HG02938 (cell line): ENCODE measurements at regions not wholly inside any gene's neighbourhood (a gene's known extent, or its start where the extent isn't known, plus 50 kb on each side); places are given as distances from the start of the nearest gene placed in this dataset.
"Not testable (repeated sequence)": the region's sequence is repeated elsewhere in the genome, so short reads cannot be mapped to it uniquely, and the experiment has no call there.

Experiments
- ATAC-seq: cut with Tn5 transposase; IDR thresholded peaks from one replicate; pipeline ENCODE4 v1.9.1; 2021; ENCODE audit warnings: mild to moderate bottlenecking, moderate library complexity; ENCODE audit not compliant: unreplicated experiment

DNA sequence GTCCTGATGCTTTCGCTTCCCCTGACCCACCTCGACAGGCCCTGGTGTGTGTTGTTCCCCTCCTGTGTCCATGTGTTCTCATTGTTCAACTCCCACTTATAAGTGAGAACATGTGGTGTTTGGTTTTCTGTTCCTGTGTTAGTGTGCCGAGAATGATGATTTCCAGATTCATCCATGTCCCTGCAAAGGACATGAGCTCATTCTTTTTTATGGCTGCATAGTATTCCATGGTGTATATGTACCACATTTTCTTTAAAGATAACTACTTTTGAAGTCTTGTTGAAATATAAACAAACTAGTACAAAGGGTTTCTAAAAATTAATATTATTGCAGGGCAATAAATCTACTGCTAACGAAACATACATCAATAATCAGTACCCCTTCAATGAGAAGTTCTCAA lies 266.6 kb downstream of the IRS1 start:
- ATAC-seq, result not testable (repeated sequence)

DNA sequence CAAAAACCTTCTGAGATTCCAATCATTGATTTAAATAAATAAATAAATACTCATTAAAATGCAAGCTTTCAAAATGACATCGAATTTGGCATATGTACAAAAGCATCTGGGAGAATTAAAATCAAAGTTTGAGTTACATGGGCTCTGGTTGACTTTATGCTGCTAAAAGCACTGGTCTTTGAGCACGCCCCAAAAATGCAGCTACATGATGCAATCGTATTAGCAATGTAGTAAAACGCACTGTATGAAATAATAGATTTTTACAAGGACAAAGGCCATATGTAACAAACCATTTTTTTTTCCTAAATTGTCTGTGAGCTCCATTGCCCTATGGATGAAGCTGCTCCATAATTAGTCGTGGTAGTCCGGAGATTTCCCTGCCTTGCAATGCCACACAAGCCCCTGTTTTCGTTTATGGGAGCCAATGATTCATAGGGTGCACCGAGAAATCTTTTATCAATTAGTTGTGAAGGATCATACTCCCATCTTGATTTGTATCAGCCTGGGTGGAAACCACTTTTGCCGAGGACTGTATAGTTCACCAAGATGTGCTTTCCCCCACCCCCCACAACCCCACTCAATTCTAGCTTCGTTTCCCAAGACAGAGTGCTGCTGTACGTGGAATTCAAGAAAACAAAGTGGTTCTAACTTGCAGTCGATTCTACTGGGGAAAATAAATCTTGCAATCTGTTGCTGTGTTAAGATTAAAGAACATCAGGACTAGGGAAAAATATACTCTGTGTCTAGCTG lies 268.4 kb downstream of the IRS1 start:
- ATAC-seq, result no peak

DNA sequence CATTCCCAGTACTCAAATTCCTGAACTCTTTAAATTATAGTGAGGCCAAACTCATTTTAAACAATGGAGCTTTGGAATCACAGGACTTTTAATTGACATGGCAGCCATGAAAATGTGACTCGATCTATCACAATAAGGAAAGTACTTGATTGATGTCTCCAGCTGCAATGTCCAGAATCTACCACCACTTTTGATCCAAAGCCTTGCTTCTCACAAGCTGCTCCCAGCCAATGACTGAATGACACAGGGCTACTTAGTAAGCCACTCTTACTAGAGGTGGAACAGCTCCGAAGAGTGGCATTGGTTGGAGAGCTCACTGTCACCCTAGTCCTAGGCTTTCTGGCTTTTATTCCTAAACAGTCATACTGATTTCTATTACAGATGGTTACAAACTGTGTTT lies 270.1 kb downstream of the IRS1 start:
- no peak for ATAC-seq

DNA sequence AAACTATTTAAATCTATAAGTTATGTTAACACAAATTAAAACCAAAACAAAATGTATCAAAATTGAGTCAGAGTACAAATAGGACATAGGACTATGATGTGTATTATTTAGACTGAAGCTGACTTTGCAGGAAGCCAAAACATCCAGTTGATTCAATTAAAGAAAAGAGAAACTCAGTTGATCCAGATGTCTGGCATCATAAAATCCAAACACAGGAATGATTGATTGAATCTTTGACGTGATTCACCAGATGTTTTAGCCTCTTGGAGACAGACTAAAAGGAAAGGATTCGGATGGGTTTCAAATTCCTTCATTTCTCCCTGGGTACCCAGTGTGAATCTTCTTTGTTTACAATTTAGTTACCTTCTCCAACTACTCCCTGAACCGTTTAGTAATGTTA lies 272.9 kb downstream of the IRS1 start:
- ATAC-seq, result no peak

DNA sequence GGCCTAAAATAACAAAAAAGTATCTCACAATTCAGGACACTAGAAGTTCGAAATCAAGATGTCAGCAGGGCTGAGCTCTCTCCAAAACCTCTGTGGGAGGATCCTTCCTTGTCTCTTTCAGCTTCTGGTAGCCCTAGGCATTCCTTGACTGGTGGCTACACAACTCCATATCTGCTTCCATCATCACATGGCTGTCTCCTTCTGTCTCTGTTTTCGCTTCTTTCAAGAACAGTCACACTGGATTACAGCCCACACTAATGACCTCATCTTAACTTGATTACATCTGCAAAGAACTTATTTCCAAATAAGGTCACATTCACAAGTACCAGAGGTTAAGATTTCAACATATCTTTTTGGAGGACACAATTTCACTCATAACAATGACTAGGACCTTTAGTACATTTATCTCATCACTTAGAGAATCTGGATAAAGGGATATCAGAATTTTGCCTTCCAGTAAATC lies 275.2 kb downstream of the IRS1 start:
- no peak for ATAC-seq

DNA sequence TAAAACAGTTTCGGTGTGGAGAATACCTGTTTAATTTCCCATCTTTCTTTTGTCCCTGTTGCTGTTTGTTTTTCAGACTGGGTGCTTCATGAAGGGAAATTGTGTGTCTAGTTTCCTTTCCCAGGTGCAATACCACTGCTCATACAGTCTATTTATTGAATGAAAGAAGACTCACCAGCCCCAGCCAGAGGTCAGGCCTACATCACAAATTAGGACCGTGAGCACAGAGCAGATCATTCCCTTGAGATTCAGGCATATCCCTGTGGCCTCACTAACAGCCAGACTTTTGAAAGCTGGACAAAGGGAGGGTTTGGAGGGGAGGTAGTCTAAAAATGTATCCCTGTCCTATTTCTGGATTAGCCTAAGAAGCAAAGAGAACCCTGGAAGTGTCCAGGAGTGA lies 278.9 kb downstream of the IRS1 start:
- ATAC-seq, result no peak

DNA sequence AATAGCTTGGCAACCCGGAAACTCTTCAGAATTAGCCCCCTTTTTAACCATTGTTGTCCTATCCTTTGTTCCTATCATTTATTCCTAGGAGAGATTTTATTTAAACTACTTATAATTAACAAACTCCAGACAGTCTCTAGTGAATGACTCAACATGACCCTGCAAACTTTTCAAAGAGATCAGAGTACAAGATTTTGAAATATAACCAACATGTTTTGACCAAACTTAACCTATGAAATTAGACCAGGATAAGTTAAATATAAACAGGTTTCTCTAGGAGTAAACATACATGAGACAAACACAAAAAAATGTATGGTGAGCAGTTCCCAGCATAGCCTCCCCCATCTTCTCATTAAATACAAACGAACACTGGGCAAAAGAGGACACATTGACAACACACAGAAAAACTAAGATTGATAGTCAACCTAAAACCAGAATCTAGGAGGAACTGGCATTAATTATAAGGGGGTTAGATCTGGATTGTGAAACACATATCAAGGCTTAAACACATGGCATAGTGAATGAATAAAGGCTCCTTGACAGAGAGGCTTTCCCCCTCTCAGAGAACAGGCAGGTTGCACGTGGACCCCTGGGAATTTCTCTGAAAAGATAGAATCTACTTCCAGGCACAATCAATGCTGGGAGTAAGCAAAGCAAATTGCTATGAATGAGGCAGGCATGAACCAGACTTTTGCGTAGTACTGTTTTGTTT lies 284.1 kb downstream of the IRS1 start:
- ATAC-seq, result no peak

DNA sequence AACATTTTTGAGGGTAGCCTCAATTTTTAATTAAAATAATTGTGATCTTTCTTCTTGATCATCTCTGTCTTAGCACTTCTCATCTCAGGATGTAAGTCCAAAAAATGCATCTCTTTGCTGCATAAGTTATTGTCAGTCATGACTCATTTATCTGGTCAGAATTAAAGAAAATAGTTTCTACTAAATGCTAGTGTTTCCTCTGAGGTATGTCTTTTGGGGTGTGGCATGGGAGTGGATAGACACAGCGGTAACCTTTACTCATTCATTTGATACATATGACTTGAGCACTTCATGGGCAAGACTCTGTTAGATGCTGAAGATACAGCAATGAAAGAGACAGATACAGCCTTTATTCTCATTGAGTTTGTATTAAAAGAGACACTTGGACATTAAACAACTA lies 284.7 kb downstream of the IRS1 start:
- ATAC-seq, result no peak

DNA sequence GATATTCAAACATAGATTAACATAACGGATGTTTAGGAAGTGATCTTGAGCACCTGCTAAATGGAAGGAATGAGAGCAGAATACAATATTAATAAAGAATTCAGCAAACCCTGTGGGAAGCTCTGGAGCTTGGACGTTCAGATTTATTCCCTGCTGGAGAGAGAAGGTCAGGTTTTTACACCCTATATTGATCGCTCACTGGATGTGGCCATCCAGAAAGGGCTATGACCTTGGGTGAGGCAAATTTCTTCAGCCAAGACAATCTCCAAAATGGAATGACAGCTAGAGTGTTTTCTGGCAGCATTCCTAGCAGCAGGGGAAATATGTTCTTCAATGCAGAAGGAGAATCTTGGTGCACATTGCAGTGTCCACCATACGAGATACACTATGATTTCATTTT lies 288.3 kb downstream of the IRS1 start:
- ATAC-seq, result no peak

DNA sequence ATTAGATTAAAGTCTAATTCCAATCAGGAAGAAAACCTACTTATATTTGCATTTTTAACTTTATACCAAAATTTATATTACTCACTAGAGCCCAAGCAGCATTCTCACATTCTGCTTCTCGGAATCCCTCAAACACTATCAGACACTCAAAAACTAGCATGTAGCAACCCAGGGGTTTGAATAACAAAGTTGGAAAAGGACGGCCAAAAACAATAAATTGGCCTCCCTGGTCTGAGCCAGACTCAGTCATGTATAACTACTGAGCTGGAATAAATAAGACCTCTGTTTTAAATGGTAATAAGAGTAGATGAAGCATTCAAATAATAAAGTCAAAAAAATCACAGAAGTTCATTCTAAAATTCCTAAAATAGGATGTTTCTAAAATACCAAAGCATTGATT lies 290.9 kb downstream of the IRS1 start:
- ATAC-seq, result no peak

DNA sequence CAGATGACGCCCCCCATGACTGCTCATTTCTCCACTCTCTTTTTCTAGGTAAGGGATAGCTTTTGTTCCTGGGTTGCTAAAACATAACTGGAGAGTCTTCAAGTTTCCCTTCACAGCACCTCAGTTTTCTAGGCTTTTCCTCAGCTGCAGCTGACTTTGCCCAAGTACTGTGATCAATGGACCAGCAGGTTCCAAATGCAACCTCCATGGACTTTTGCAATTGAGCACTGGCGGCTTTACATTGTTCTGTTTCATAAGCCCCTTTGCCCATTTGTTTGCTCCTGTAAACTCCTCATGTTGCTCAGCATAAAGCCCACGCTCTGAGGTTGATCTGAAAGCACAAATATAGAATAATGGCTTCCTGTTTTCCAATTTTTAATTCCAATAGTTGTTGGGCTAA lies 291.6 kb downstream of the IRS1 start:
- ATAC-seq, result no peak

DNA sequence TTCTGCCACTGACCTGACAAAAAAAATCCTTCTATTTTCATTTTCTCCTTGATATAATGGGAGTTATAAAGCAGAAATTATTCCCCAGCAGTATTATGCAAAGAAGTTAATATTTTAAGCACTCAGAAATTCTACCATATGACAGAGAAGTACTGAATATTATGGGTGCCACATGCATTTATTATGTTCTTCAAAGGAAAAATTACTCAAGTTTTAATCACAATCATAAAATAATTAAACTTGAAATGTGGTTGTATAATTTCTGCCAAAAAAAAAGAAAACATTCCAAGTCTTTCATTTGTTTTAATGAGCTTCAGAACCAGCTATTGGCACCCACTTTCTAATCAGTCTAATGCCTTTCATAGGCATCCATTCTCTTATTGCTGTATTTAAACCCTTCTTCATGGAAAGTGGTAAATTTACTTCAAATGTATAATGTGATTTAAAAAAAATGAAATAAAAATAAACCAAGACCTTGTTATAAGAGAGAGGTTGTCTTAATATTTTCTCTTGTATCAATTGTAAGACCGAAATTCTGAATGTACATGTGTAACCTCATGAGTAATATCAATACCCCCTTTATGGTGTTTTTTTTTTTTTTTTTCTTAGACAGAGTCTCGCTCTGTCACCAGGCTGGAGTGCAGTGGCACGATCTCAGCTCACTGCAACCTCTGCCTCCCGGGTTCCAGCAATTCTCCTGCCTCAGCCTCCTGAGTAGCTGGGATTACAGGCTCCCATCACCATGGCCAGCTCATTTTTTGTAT lies 302.3 kb downstream of the IRS1 start:
- ATAC-seq, result no peak

DNA sequence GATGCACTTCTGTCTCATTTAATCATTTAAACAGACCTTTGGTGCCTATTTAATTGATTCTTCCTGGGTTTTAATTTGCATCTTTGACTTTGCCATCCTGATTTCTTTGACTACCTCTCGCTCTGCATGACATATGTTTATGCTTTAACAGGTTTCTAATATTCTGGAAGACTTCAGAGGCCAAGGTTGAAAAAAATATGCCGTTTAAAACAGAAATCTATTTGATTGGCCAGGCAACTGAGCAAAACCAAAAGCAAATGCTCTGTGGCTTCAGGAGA lies 303.4 kb downstream of the IRS1 start:
- ATAC-seq, result no peak

DNA sequence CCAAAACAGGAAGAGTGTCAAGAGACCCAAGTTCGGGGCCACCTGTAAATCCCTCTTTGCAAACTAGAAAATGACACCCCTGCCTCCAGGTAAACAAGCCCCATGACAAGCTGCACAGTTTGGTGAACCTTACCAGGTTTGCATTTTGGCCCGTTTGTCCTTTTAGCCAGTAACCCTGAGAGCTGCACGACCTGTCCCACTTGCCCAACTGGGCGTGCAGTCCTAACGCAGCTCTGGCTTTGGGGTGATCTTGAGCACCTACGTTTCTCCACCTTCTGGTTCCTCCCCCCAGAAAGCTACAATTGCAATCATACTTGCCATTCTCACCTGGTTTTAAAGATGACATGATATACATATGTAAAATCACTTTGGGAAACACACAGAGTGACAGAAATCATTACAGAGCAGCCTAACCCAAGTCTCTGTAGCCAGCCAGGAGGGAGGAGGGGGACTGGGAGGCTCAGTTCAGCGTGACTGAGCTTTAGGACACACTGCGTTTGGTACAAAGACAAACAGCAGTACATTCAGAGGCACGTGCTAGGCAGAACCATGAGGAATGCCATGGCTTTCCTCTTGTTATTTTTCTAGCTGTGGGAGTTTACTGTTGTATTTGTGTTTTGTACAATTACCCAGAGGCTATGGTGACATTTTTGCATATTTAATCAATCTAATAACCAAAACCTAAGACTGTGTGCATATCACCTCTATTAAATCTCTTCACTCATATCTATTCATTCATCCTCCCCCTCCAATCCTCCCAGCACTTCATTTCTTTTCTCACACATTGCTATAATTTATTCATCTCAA lies 304.0 kb downstream of the IRS1 start:
- no peak for ATAC-seq

DNA sequence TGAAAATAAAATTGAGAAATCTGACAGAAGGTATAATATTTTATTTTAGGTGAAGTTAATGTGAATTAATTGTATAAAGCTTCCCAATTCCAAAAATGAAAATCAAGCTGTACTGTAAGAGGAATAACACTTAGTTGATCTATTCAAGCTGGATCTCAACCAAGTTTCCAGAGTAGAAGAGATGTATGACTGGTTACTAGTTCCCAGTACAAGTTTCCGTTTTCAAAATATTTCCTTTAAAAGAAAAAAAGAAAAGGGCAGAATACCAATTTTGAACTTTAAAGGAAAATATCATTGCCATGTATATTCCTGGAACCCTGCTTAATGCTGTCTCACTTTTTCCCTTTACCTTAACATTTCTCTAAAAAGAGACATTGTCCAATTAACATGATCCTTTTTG lies 308.5 kb downstream of the IRS1 start:
- no peak for ATAC-seq

DNA sequence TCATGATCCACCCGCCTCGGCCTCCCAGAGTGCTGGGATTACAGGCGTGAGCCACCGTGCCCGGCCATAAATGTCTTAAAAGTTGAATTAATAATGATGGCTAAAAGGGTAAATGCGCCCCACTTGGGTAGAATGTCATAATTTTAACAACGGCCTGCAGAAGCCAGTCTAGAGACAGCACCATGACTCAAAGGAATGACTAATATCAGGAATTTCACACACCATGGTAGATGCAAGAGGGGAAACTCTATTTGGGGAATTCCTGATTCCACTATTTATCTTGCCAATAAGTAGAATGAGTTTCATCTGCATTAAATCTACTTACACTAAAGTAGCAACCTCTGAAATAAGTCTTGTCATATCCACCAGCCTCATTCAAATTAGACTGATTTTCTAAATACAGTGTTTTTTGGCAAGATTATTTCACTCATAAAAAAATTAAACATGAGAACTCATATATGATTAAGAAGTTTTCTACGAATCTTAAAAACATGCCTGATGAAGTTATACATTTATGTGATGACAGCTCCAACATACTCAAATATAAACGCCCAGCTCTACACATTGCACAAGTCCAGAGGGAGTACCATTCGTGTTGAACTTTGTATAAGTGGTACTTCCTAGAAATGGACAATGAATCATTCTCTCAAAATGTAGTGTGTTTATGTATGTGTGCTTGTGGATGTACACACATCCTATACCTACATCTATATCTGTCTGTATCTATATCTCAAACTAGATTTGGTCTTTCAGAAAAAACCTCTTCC lies 309.7 kb downstream of the IRS1 start:
- no peak for ATAC-seq

DNA sequence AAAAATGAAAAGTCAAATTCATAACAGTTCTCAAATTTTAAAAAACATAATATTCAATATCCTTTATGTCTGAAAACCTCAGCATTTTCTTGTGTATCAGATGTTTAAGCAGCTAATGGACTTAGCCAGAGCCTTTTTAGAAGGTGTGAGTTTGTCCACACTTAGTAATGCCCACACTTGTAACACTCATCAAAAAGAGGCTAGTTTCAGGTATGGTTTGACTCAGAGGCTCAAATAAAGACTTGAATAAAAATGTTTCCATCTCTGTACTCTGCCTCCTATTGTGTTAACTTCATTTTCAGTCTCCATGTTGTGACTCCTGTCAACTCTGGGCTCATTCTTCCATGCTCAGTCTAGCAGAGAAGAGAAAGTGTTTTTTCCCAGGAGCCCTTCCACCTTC lies 311.6 kb downstream of the IRS1 start:
- ATAC-seq, result no peak

DNA sequence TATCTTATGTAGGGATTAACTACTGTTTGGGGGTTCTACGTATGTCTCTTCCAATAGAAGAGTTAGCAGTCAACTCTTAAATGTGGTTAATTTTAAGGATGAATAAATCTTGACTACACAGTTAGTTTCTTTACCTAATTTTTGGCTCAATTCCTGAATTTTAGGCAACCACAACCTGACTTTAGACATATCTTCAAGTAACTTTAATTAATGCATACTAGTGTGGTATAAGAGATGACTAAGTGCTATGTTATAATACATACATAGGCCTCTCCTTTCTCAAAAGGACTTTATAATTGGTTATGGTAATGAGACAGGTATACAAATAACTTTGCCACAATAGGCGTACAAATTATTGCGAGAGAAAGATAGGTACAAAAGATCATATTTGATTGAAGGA lies 312.0 kb downstream of the IRS1 start:
- ATAC-seq, result no peak

DNA sequence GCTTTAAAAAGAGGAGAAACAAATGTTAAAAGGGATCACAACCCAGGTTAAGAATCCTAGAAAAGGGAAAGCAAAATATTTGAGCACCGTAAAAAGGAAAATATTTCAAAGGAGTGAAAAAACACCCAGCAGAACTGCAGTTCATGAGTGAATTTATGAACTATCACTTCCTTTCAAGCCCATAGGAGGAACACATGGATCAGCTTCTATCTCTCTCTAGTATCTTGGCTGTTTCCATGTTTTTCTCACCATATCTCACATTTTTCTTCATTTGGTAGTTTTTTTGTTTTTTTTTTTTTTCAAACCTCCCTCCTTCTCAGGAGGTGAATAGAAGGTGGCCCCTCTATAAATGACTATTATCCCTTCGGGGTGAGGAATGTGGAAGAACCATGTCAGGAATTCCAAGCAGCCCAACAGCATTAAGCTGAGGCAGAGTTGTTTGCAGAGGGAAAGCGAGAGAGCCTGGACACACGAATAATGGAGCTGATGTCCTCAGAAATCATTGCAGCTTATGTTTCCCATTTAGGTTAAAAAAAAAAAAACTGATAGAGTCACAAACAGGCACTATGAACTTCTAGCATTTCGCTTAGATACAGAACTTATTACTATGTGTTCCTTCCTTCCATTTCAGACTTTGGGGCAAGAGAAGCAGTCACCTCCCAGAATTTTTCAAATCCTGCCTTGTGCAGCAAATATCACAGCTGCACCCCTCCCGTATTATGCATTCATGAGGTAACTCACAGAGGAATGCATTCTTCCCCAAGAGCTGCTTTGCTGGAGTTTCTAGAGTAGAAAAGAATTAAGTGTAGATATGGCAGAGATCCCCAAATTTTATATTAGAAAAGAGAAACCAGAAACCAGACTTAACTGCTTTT lies 315.6 kb downstream of the IRS1 start:
- no peak for ATAC-seq

DNA sequence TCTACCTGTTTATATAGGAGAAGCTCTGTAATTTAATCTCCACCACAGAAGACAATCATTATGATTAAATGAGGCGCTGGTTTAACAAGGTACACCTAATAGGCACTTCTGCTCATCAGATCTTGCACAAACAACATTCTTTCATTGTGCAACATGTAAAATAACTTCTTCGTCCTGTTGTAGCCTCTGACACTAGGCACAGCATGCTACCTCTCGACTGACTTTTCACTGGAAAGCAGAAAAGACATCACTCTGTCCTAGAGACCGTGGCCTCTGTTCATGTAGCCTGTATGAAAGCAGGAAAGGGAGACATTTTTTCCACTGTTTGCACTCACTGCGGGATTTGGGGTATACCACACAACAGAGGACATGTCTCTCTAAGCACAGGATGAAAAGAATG lies 316.5 kb downstream of the IRS1 start:
- ATAC-seq, result no peak
